Stimulated activated CD4-positive, alpha-beta T cell treated with anti-CD3 and anti-CD28 coated beads, Interleukin-4, amount 100 ng/mL, for 48 hours (primary cell): ENCODE measurements at regions not wholly inside any gene's neighbourhood (a gene's known extent, or its start where the extent isn't known, plus 50 kb on each side); places are given as distances from the start of the nearest gene placed in this dataset.
"Not testable (repeated sequence)": the region's sequence is repeated elsewhere in the genome, so short reads cannot be mapped to it uniquely, and the experiment has no call there.

ENCODE experiments used
- DNase-seq, 2 donors: peaks; one replicate each; pipeline ENCODE4 v3.0.0-alpha.2; 2020; ENCODE audit warnings: low read depth in 2 of 2

DNA sequence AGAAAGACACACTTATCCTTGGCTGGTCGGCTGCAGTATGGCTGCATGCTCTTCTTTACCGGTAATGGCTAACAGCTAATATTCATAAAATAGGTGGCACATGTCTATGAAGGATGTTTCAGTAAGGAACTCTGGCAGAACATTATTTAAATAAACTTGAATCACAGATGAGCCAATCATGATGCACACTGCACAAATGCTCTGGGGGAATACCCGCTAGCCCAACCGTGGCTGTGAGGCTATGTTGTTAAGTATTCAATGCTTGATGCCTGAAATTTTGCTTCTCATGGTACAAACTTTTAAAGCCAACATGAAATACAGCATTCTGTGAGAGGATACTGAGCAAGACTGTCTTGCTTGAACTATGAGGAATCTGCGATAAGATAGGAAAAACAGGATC is 505.8 kb downstream of the ZEB2 start:
- DNase-seq, result no peak

- DNase-seq, result no peak
These were observed 507.6 kb downstream of the ZEB2 start for GRCh38 chr2:144012304-144012703.

- DNase-seq, result no peak
These were observed 508.4 kb downstream of the ZEB2 start for GRCh38 chr2:144011553-144011952.

GRCh38 chr2:144011098-144011497 is 508.8 kb downstream of the ZEB2 start:
- no peak for DNase-seq

DNA sequence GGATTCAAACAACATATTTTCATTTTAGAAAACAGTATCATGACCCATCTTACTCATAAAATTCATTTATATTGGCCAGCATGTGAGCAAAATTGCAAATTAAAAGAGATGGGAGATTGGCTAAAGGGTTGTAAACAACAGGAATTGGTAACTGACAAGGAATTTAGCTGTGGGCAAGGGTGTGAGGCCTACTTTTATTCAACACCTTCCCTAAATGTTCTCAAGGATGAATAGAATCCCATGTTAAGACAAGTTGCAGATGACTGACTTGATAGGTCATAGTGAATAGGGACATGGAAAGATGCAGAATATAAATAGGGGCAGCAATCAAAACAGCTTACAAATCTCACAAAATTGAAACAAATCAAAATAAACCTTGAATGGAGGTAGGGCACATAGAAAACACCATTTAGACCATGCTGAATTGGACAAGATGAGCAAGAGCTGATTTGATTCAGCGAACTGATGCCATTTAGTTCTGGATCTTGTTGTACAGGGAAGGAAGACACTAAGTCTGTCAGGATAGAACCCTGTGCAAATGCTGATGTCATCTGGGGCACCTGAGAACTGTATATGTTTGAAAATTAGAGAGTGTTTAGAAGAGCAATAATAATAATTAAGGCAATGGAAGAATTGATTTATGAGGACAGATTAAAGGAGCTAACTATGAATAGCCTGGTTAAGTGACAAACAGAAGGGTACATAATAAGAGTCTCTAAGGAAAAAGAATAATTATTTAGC is 509.7 kb downstream of the ZEB2 start:
- no peak for DNase-seq

DNA sequence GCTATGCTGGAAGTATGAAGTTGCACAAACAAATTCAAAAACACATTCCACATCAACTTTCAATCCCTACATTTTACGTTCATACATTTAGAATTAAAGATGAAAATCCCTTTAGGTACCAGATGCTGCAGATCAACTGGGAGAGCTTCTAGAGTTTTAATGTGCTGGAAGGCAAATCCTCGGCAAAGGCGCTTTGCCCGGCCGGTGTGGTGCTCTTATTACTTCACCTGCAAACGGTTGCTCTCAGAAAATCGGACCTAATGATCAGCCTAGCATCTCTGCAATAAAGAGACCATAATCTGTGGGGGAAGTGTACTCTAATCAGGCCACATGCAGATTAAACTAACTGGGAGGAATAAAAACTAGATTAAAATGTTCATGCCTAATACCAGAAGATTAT is 513.8 kb downstream of the ZEB2 start:
- DNase-seq, result no peak

DNA sequence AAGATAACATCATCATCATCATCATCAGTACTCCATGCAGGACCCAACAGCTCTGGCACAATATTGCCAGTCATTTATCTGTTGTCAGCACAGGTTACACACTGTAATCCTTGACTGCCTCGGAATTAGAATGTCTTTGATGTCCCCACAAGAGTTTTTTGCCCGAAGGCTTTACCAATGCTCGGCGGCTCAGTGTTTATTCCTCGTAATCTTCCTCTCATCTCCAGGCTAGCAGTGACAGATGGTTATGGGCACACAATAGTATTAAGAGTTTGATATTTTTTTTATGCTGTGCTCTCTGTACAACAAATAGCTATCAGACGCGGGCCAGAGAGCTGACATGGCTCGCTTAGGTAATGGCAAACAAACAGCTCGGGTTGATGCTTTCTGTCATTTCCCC is 515.2 kb downstream of the ZEB2 start:
- DNase-seq, result no peak

DNA sequence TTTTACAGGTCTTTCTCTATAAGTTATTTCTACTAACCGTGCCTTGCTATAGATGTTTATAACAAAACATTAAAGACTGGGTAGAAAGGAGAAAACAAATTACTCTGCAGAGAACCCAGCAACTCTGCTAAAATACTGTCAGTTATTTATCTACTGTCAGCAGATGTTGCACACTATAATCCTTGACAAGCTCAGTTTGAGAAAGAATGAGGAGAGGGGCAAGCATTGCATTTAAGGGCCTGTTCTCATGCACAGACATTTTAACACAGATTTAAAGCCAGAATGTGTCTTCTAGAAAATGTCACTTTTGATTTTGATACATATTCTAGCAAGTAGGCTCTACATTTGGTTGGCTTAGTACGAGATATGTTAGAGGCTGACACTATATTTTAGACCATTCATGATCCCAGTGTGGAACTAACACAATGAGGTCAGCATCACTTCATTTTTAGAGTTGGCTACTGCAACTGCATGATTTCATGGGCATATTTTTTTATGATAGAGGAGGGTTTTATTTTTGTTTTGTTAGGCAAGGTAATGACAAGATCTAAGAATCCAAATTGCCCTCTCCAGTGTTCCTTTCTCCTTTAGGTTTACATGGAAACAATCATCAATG is 516.4 kb downstream of the ZEB2 start:
- no peak for DNase-seq

DNA sequence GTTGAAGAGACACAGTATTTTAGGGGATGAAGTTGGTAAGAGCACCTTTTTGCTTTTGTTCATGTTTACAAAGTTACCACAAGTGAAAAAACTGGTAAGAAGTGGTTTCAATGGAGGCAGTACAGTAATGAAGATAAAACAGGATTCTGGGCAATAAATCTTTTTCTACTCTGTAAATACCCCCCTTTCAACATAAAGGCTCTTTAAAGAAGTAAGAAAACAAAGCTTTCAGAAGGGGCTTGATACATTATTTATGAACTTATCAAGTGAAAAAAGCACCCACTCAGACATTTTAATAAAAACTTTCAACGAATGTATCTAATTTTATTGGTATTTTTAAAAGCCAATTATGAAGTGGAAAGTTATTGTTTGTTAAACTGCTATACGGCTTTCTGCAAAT is 522.9 kb downstream of the ZEB2 start:
- no peak for DNase-seq

DNA sequence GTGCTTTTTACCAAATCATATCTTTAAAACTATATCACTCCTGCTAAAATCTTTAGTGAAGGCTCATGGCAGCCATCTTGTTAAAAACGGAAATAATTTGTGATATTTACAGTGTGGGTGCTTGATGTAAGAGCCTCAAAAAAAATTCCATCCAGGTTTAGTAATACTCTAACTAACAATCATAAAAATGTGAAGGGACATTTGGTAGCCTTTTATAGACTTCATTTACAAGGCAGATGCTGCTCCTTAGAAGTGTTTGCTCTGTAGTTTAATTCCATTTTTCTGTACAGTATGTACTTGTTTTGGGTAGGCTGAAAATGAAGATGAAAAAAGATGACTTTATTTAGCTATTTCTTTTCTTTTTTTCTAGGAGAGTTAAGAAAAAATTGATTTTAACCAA is 525.0 kb downstream of the ZEB2 start:
- no peak for DNase-seq

- DNase-seq, result not testable (repeated sequence)
These were observed 528.3 kb downstream of the ZEB2 start for GRCh38 chr2:143991596-143991995.

- no peak for DNase-seq
These were observed 531.8 kb downstream of the ZEB2 start for GRCh38 chr2:143988082-143988481.

DNA sequence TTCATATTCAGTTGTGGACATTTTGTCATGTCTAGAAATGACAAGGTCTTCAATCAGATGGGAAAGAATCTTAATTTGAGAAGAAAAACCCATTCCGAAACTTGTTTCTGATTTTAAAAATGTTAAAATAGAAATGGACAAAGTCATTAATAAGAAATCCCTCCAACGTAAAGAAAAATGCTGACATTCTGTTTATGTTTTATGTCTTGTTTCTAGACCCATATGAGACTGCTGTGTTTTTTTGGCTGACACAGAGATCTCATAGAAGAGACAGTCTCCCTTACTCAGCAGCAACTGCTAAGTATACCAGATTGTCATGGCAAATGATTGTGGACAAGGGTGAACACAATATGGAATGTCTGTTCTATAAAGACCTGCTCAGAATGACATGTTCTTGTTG is 538.5 kb downstream of the ZEB2 start:
- DNase-seq, result no peak

- no peak for DNase-seq
These were observed 542.6 kb downstream of the ZEB2 start for GRCh38 chr2:143977356-143977755.

- DNase-seq, result no peak
These were observed 544.7 kb downstream of the ZEB2 start for GRCh38 chr2:143975216-143975615.

GRCh38 chr2:143974262-143974661 is 545.7 kb downstream of the ZEB2 start:
- DNase-seq, result no peak

DNA sequence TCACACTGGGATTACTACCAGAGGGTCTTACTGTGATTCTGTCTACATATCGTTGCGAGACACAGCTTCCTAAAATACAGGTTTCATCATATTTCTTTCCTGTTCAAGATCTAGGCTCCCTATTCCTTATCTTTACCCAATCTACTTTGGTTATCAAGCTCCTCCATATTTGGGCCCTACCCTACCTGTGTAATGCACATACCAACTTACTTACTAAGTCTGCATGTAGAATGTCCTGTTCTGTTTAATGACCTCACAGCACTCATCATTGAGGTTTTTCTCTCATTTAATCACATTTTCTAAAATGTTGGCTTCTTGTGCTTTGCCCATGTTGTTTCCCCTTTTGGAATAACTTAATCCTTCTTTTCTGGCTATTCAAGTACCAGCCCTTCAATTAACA is 551.1 kb downstream of the ZEB2 start:
- DNase-seq, result no peak

GRCh38 chr2:143968360-143968759 is 551.6 kb downstream of the ZEB2 start:
- no peak for DNase-seq

GRCh38 chr2:143965493-143966164 is 554.3 kb downstream of the ZEB2 start:
- no peak for DNase-seq

GRCh38 chr2:143964891-143965290 is 555.0 kb downstream of the ZEB2 start:
- DNase-seq, result no peak

- no peak for DNase-seq
These were observed 559.7 kb downstream of the ZEB2 start for GRCh38 chr2:143960177-143960576.

- DNase-seq, result no peak
These were observed 562.6 kb downstream of the ZEB2 start for GRCh38 chr2:143957321-143957720.

GRCh38 chr2:143955401-143956065 is 564.4 kb downstream of the ZEB2 start:
- DNase-seq, result no peak
